ENCODE measurements at regions not wholly inside any gene's neighbourhood (a gene's known extent, or its start where the extent isn't known, plus 50 kb on each side); places are given as distances from the start of the nearest gene placed in this dataset.
"Not testable (repeated sequence)": the region's sequence is repeated elsewhere in the genome, so short reads cannot be mapped to it uniquely, and the experiment has no call there.

GRCh38 chr7:125278318-125278717 lies 348.7 kb upstream of the POT1 start:
- no TSS peak for BruUV-seq (replicated peaks)
- Histone ChIP-seq H3K27ac (no peak overlapping the region), H3K9me2 (ENCODE audit: insufficient read depth) (no peaks in the 10 kb centered on the region), H3K27me3 (ENCODE audit: insufficient read depth, low read depth) (no peaks in the 10 kb centered on the region), H3K79me2 (ENCODE audit: low read depth) (no peaks in the 10 kb centered on the region), H3K9me3 (ENCODE audit: insufficient read depth, low read depth) (no peaks in the 10 kb centered on the region), H2AFZ (no peak overlapping the region), H3K36me3 (ENCODE audit: low read depth) (no peaks in the 10 kb centered on the region), H3K4me2 (no peak overlapping the region), H4K20me1 (ENCODE audit: insufficient read depth) (no peaks in the 10 kb centered on the region), H3K4me3 (no peak overlapping the region), H3F3A (ENCODE audit: insufficient read depth, low read depth) (no peaks in the 10 kb centered on the region), H3K4me1 (replicated peaks; ENCODE audit: insufficient read depth) (no peaks in the 10 kb centered on the region)
- intact Hi-C loops (cut with micrococcal nuclease; ENCODE audit: unreplicated experiment), result no loop called here
- ChIA-PET CTCF (no interaction called here), POLR2A (ENCODE audit: unreplicated experiment) (no interaction called here)
- TF ChIP-seq CTCF (conservative IDR thresholded peaks at IDR 0.05) (no peak), EZH2 (IDR thresholded peaks at IDR 0.05; ENCODE audit: low read depth) (no peak)
- no peak for DNase-seq

- CTCF ChIA-PET, result not testable (repeated sequence)
Observed at GRCh38 chr7:125274742-125275141, 345.1 kb upstream of the POT1 start.

GRCh38 chr7:125264174-125264856 lies 334.7 kb upstream of the POT1 start:
- intact Hi-C loops (cut with micrococcal nuclease; ENCODE audit: unreplicated experiment); H3K4me2 ChIP-seq; H2AFZ ChIP-seq; BruUV-seq (replicated peaks); H4K20me1 ChIP-seq (ENCODE audit: insufficient read depth); H3K9me2 ChIP-seq (ENCODE audit: insufficient read depth); H3K27me3 ChIP-seq (ENCODE audit: insufficient read depth, low read depth); H3K27ac ChIP-seq; DNase-seq; POLR2A ChIA-PET (ENCODE audit: unreplicated experiment); H3K4me1 ChIP-seq (replicated peaks; ENCODE audit: insufficient read depth); H3K9me3 ChIP-seq (ENCODE audit: insufficient read depth, low read depth); H3K4me3 ChIP-seq; CTCF ChIA-PET; H3F3A ChIP-seq (ENCODE audit: insufficient read depth, low read depth); H3K36me3 ChIP-seq (ENCODE audit: low read depth); H3K79me2 ChIP-seq (ENCODE audit: low read depth): not testable (repeated sequence)

More at GRCh38 chr7:125274742-125275141, 345.1 kb upstream of the POT1 start:
- H3K27ac ChIP-seq; H3K9me3 ChIP-seq (ENCODE audit: insufficient read depth, low read depth); H3F3A ChIP-seq (ENCODE audit: insufficient read depth, low read depth); H3K4me2 ChIP-seq; H3K79me2 ChIP-seq (ENCODE audit: low read depth); H3K36me3 ChIP-seq (ENCODE audit: low read depth); POLR2A ChIA-PET (ENCODE audit: unreplicated experiment); BruUV-seq (replicated peaks); H3K27me3 ChIP-seq (ENCODE audit: insufficient read depth, low read depth); H2AFZ ChIP-seq; H3K4me1 ChIP-seq (replicated peaks; ENCODE audit: insufficient read depth); H4K20me1 ChIP-seq (ENCODE audit: insufficient read depth); H3K9me2 ChIP-seq (ENCODE audit: insufficient read depth); DNase-seq; intact Hi-C loops (cut with micrococcal nuclease; ENCODE audit: unreplicated experiment); H3K4me3 ChIP-seq: not testable (repeated sequence)

- H3K9me2 ChIP-seq (ENCODE audit: insufficient read depth); POLR2A ChIA-PET (ENCODE audit: unreplicated experiment); H3K27ac ChIP-seq; BruUV-seq (replicated peaks); H3F3A ChIP-seq (ENCODE audit: insufficient read depth, low read depth); H3K4me1 ChIP-seq (replicated peaks; ENCODE audit: insufficient read depth); H3K9me3 ChIP-seq (ENCODE audit: insufficient read depth, low read depth); H2AFZ ChIP-seq; H3K27me3 ChIP-seq (ENCODE audit: insufficient read depth, low read depth); CTCF ChIA-PET; H4K20me1 ChIP-seq (ENCODE audit: insufficient read depth); DNase-seq; H3K36me3 ChIP-seq (ENCODE audit: low read depth); H3K4me3 ChIP-seq; H3K79me2 ChIP-seq (ENCODE audit: low read depth); H3K4me2 ChIP-seq: not testable (repeated sequence)
- intact Hi-C loops (cut with micrococcal nuclease; ENCODE audit: unreplicated experiment), result loop anchor here (5.0 kb wide), 1 partner anchor 197 kb away; no protein-coding TSS in a partner anchor
Observed at GRCh38 chr7:125258876-125259417, 329.3 kb upstream of the POT1 start.
